GM12864 (cell line): ENCODE measurements at regions not wholly inside any gene's neighbourhood (a gene's known extent, or its start where the extent isn't known, plus 50 kb on each side); places are given as distances from the start of the nearest gene placed in this dataset.

Experiments
- DNase-seq: peaks from one replicate; pipeline ENCODE4 v3.0.0-alpha.2; 2011; ENCODE audit warnings: low read depth
- H3K4me3 ChIP-seq: 2 replicates; pipeline ENCODE4 v1.5.1; 2011; ENCODE audit warnings: mild to moderate bottlenecking, low read depth, low read length, control low read depth
- CTCF ChIP-seq: IDR thresholded peaks from 2 replicates; pipeline ENCODE4 v1.5.1; 2011; ENCODE audit warnings: low read depth, mild to moderate bottlenecking, moderate library complexity, low read length, control low read depth, inconsistent platforms; ENCODE audit errors: missing control alignments

DNA sequence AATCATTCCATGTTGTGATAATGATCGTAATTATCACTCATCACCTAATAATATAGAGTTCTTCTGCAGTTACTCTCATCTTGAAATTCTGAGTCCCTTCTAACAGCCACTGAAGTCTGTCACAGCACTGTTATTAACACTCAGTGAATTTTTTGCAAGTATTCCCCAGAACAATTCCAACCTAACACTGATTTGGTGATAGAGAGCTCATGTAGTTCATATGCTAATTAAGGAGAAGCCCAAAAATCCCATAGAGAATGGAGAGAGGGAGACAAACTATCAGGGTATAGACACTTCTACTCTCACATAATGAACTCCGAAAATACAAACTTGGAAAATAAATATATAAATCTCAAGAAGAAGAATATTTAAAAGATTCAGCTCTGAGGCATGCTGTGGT is 1253.4 kb upstream of the NXPH2 start:
- no peak for TF ChIP-seq CTCF
- DNase-seq = no peak
- H3K4me3 ChIP-seq = no peak overlapping the region

GRCh38 chr2:140027966-140028365 is 1247.8 kb upstream of the NXPH2 start:
- H3K4me3 ChIP-seq = no peak overlapping the region
- TF ChIP-seq CTCF = no peak
- no peak for DNase-seq

DNA sequence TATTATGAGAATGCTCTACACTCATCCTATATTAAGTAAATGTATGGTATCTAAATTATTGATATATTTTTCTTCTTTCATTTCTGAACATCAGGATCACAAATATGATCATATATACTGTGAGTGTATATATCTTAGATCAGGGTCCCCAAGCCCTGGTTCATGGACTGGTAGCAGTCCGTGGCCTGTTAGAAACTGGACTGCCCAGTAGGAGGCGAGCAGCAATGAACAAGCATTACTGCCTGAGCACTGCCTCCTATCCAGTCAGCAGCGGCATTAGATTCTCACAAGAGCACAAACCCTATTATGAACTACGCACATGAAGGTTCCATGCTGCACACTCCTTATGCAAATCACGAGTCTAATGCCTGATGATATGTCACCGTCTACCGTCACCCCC is 1247.1 kb upstream of the NXPH2 start:
- no peak overlapping the region for H3K4me3 ChIP-seq
- DNase-seq = no peak
- no peak for TF ChIP-seq CTCF

DNA sequence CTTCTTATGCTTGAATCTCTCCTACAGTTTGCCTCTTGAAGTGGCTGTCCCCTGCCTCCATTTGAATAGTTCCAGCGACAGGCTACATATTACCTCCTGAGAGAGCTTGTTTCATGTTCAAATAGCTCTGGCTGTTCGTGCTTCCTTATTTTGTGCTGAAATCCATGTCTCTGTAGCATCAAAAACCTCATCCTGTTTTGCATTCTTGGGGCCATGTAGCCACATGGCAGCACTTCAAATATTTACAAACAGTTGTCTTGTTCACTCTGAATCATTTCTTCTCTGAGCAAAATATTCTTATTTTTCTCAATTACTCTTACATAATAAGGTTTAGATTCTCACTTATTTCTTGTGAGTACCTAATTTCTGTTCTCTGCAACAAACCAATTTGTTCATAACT is 1243.1 kb upstream of the NXPH2 start:
- no peak overlapping the region for H3K4me3 ChIP-seq
- DNase-seq = no peak
- TF ChIP-seq CTCF = no peak

GRCh38 chr2:140018541-140018940 is 1238.4 kb upstream of the NXPH2 start:
- no peak for TF ChIP-seq CTCF
- DNase-seq = no peak
- H3K4me3 ChIP-seq = no peak overlapping the region

DNA sequence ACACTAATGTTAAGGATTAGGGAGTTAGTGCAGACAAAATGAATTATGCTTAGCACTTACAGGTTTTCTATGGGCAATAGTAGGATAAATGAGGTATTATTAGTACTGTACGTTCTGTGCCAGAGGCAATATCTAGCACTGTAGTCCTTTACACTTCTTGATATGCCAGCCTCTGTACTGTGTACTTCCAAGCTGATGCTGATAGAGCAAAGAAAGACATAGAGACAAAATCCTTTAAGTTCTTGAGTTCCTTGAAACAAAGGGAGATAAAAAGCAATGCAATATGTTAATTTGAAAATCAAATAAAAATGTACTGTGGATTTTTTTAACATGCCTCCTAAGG is 1234.0 kb upstream of the NXPH2 start:
- DNase-seq = no peak
- no peak overlapping the region for H3K4me3 ChIP-seq
- no peak for TF ChIP-seq CTCF

DNA sequence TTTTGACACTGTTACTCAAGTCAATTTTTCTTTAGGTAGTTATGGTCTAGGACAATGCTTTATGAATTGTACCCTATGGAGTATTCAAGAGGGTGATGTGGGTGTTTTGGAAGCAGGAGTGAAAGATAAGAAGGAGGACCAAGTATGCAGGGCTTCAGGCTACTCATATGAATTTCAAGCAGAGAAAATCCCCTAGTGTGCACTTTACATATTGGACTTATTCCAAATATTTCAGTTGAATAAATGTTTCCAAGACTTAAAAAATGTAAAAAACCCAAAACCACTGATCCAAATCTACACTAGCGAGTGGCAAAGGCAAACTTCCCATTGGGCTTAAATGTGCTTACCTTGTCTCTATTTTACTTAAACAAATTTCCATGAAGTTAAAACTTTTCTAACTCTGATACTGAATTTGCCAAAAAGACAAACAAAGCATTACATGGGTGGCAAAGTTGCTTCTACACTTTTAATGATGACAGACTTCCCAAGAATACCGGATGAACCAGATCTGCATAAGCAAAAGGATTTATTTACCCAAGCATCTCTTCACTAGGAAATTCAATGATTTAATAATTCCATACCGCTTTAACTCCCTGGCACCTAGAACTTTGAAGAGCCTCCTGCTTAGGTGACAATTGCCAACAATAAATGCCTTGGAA is 1233.5 kb upstream of the NXPH2 start:
- H3K4me3 ChIP-seq = no peak overlapping the region
- TF ChIP-seq CTCF = no peak
- DNase-seq = no peak
